Stimulated activated CD8-positive, alpha-beta memory T cell treated with anti-CD3 and anti-CD28 coated beads, Interleukin-12 subunit alpha, Interleukin-12 subunit beta, amount 100 ng/mL, for 1 hour (primary cell): ENCODE measurements at regions not wholly inside any gene's neighbourhood (a gene's known extent, or its start where the extent isn't known, plus 50 kb on each side); places are given as distances from the start of the nearest gene placed in this dataset.

Experiments used
- DNase-seq: peaks from one replicate; pipeline ENCODE4 v3.0.0-alpha.2; 2020; ENCODE audit warnings: low read depth

DNA sequence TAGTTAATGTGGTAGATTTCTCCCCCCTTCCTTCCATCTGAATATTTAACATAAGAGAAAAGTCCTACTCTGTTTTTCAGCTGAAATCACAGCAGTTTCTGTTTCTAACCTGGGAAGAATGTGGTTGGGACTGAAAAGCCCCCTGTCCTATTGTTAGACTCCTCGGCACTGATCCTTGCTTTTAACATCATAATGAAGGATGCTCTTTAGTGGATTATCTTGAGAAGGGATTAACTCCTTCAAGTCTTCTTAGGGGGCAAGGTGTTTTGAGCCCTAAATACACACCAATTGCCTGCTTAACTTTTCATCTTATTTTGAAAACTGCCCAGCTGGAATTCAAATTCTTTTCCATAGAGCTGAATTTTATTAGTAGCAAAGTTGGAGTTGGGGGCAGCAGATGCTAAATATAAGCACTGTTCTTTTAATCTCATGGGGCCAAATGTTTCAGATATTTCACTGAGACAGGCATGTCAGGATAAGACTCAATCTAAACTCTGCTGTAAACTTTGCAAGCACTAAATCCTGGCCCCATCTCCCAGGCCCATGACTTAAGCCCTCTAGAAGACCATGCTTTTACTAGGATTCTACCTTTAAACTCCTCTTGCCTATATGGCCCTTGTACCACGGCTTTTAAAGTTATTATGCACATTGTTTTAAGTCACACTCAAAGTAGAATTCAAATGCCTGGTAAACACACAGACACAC is 243.2 kb upstream of the NR2F2 start:
- no peak for DNase-seq

DNA sequence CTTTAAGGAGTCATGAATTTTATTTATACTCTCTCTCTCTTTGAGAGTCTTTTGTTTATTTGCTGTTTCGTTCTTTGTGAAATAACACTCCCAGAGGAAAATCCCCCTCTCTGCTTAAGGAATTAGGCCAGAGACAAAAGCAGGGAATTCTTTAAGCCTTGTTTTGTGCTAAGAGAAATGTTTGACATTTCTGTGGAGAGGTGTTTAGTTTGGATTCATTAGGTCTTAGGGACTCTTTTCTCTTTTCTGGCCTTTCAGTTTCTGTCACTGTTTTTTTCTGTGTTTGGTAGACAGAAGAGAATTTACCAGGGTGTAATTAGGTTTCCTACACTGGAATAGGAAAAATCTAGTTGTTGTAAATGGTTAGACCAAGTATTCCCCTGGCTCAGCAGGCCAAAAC is 241.8 kb upstream of the NR2F2 start:
- DNase-seq = no peak

DNA sequence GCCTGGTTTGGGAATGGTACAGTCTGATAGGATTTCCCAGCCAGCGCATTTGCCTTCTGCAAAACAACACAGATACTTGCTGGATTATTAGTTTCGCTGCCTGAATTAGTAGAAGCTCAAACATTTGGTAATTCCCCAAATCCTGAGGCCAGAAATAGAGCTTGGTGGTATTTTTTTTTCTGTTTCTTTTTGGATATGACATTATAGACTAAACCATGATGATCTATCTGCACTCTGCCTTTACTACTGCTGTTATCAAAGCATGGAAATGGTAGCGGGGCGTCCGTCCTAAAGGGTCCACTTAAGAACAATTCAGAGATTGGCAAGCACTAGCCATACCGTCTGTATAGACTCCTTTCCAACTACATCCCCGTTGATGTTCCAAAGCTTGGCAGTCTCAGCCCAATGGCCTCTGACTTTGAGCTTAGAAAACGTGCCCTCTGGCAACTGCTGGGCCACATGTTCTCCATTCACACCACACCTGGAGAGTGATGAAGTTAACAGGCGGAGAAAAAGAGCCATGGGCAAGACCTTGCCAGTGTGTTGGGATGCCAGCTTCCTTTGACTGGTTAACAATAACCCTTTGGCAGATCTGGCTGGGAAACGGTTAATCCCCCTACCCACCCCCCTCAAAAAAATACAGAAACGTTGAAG is 241.0 kb upstream of the NR2F2 start:
- no peak for DNase-seq

DNA sequence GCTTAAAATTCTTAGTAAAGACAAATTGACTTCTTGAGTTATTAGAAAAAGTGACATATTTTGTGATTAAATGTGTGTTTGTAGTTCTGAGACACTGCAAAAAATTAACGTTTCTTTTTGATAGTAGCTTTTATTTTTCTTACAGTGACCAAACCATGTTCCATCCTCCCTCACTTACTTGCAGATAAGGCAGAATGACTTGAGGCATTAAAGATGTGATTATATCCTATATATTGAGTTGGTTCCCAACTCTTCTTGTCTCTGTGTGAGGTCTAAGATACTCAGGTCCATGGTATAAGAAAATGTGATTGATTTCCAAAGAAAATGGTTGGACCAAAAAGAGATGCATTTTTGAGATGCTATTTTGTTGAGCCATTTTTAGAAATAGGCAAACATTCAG is 238.3 kb upstream of the NR2F2 start:
- DNase-seq = no peak

DNA sequence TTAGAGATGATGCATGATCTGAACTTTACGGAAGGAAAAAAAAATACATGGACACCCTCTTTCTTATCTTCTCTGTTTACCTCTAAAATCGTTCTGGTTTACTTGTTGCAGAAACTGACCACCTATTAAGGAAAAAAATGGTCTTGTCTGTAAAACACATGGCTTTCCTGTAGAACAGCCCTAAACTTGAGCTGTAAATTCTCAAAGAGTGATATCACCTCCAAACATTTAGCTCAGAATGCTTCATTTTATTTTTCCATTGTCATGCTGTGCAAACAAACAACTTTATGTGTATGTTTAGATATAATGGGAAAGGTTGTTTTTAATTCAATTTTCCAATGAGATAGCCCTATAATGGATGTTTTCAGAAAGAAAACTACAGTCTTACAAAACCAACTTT is 237.4 kb upstream of the NR2F2 start:
- no peak for DNase-seq

- no peak for DNase-seq
These were observed 232.8 kb upstream of the NR2F2 start for GRCh38 chr15:96097661-96098060.

DNA sequence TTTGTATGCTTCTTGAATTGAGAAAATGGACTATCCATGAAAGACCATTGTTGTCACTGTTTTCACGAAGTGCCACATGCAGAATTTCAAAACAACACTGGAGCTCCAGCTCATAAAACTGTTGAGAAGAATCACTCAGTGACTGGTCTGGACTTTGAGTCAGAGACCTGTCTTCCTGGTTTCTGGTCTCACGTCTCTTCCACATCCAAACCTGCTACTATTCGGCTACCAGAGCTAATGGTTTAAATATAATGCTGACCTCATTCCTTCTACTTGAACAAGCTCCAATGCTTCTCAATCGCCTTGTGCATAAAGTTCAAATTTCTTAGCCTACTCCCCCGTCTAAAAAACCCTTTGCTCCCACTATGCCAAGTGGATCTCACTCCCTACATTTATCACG is 227.9 kb upstream of the NR2F2 start:
- DNase-seq = no peak

DNA sequence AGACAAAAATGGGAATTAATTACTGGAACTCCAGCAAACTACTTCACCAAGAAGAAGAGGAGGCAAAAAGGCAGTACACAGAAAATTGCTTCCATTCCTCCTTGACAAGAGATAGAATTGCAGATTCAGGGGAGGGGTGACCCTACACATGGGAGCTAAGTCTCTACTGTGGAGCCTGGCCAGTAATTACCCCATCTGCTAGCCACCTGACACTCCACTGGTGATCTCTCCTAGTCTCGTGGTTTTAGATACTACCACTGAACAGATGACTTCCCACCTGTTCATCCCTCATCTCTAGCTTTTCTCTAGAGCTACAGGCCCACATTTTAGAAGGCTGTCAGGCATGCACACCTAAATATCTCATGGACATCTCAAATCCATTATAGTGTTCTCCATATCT is 224.3 kb upstream of the NR2F2 start:
- no peak for DNase-seq

GRCh38 chr15:96106628-96107027 is 223.9 kb upstream of the NR2F2 start:
- no peak for DNase-seq

DNA sequence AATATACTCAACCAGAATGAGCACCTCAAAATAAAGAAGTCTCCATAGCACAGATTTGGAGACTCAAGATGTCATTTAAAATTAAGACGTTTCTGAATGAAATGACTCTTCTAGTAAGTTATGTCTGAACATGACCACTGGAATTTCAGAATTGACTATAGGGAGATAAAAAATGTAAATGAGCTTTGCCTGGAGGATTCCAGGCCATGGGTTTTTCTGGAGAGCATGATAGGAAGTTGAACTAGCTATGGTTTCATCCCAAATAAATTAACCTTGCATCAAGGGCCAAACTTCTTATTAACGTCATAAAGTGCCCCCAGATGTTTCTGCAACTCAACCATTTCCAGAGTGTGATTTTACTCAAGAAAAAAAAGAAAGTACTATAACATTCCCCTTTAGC is 222.6 kb upstream of the NR2F2 start:
- DNase-seq = no peak

- no peak for DNase-seq
These were observed 222.1 kb upstream of the NR2F2 start for GRCh38 chr15:96108405-96108804.

- no peak for DNase-seq
These were observed 220.7 kb upstream of the NR2F2 start for GRCh38 chr15:96109820-96110219.

DNA sequence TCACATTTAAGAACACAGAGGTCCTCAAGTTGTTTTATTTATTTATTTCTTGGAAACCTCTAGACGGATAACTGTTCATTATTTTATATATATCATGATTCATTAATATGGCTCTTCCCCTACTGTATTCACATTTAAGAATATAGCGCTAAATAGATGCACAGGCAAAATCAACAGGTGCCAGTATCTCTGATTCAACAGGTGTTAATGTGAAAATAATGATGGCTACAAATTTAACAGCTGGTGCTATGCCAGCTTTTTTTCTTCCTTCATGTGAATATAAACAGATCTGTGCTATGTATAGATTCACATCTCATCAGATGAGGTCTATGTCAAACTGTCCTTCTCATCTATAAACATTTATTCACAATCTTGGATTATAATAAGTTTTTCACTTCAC is 218.5 kb upstream of the NR2F2 start:
- DNase-seq = no peak

DNA sequence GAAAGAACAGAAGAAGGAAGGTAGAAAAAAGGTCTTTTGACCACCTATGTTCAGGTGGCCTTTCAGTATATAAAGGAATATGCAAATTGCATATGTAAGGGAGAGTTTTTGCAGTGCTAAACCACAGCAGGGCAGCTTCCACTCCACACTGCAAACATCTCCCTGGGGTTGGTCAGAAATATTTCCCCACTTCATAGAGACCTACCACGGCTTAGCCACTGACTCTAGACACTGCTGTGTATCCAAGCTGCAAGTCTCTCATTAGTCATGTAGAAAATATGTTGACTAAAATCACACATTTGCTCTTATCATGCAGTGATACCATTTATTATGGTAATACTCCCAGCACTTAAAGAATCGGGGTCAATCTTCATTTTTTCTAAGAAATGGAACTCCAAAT is 214.9 kb upstream of the NR2F2 start:
- DNase-seq = no peak

- DNase-seq = no peak
These were observed 213.2 kb upstream of the NR2F2 start for GRCh38 chr15:96117270-96117669.

- no peak for DNase-seq
These were observed 210.8 kb upstream of the NR2F2 start for GRCh38 chr15:96119734-96120133.

DNA sequence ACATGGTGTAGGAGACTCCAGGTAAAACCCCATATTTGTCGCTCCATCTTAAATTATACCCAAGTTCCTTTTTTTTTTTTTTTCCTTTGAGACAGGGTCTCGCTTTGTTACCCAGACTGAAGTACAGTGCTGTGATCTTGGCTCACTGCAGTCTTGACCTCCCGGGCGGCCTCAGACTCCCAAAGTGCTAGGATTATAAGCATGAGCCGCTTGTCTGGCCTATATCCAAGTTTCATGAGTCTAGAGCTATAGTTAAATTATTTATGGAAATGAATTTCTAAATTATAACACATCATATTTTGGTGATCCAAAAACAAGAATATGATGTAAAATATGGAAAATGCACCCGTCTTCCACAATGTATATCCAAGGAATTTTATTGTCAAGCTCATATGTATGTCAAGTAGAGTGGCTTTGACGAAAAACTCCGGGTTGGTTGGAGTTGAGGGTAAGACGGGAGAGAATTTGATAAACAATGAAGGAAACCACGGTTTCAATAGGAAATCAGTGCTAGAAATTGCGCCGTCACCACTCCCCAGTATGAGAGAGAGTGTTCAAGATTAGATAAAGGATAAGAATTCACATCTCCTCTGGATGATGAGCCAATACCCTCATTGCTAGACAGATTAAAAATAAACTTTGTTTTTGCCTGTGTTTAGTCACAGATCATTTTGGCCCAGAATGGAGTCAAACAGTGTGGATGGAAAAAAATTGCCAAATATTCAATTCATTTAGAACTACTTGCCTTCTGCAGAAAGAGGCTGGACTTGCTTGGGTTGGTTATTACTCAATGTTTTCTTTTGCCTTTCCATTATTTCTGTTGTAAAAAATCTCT is 209.2 kb upstream of the NR2F2 start:
- DNase-seq = no peak

- DNase-seq = no peak
These were observed 208.1 kb upstream of the NR2F2 start for GRCh38 chr15:96122077-96123027.

DNA sequence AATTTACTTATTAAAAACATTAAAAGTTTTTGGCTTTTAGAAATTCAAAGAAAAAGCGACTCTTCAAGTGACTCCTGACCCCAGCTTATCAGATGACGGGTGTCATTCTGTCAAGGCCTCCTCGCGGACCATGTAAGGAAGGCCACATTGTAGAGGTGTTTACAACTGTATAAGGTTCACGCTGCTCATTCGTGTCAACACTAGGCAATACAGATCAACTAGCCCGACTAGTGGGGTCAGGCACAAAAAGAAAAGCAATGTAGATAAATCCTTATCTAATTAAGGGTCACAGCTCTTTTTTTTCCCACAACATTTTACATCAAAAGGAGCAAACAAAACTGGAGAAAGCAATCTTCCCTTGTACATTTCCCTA is 207.5 kb upstream of the NR2F2 start:
- no peak for DNase-seq

GRCh38 chr15:96123630-96124187 is 206.8 kb upstream of the NR2F2 start:
- no peak for DNase-seq

- no peak for DNase-seq
These were observed 206.1 kb upstream of the NR2F2 start for GRCh38 chr15:96124436-96124835.
